ENCODE measurements at regions not wholly inside any gene's neighbourhood (a gene's known extent, or its start where the extent isn't known, plus 50 kb on each side); places are given as distances from the start of the nearest gene placed in this dataset.

- TF ChIP-seq CTCF (IDR thresholded peaks at IDR 0.05; ENCODE audit: low read depth, low read length, poor library complexity, severe bottlenecking) (no peak), EZH2phosphoT487 (IDR thresholded peaks at IDR 0.05; ENCODE audit: borderline replicate concordance, low read length) (no peak)
Measured at GRCh38 chr22:49286181-49286760, 541.4 kb downstream of the BRD1 start.
